GM20000 (cell line): ENCODE measurements at regions not wholly inside any gene's neighbourhood (a gene's known extent, or its start where the extent isn't known, plus 50 kb on each side); places are given as distances from the start of the nearest gene placed in this dataset.
"Not testable (repeated sequence)": the region's sequence is repeated elsewhere in the genome, so short reads cannot be mapped to it uniquely, and the experiment has no call there.

Experiments
- DNase-seq: peaks from one replicate; pipeline ENCODE4 v3.0.0; 2012; ENCODE audit warnings: low spot score
- CTCF ChIP-seq: IDR thresholded peaks from 2 replicates; pipeline ENCODE4 v1.5.1; 2012; ENCODE audit warnings: mild to moderate bottlenecking, control low read depth; ENCODE audit errors: extremely low read depth, missing control alignments

DNA sequence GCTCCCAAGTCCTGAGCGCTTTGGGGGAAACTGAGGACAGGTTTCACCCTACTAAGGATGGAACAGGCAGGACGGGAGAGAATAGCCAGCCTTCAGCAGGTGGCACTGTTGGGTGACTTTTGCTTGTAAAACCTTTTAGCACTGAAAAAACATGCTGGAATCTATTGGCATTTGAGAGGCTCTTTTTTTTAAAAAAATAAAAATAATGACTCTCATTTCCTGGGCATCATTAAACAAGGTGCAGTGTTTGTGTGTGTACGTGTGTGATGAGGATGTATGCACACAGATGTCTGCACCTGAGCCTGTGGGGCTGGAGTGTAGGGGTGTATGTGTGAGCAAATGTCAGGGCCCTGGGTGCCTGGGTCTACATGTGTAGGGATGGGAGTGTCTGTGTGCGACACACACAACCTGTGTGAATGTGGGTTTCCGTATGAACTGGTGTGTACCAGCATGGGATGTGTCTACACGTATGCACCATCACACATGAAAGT lies 177.9 kb downstream of the RPS24 start:
- no peak for DNase-seq
- no peak for TF ChIP-seq CTCF

GRCh38 chr10:78212060-78212785 lies 178.6 kb downstream of the RPS24 start:
- no peak for TF ChIP-seq CTCF
- DNase-seq = no peak

GRCh38 chr10:78212786-78213175 lies 179.1 kb downstream of the RPS24 start:
- no peak for TF ChIP-seq CTCF
- DNase-seq = no peak

- no peak for TF ChIP-seq CTCF
- DNase-seq = no peak
Observed at GRCh38 chr10:78214955-78215354, 181.3 kb downstream of the RPS24 start.

GRCh38 chr10:78215645-78216044 lies 182.0 kb downstream of the RPS24 start:
- DNase-seq = no peak

GRCh38 chr10:78217336-78217735 lies 183.7 kb downstream of the RPS24 start:
- DNase-seq = no peak
- no peak for TF ChIP-seq CTCF

More at GRCh38 chr10:78215645-78216044, 182.0 kb downstream of the RPS24 start:
- no peak for TF ChIP-seq CTCF

DNA sequence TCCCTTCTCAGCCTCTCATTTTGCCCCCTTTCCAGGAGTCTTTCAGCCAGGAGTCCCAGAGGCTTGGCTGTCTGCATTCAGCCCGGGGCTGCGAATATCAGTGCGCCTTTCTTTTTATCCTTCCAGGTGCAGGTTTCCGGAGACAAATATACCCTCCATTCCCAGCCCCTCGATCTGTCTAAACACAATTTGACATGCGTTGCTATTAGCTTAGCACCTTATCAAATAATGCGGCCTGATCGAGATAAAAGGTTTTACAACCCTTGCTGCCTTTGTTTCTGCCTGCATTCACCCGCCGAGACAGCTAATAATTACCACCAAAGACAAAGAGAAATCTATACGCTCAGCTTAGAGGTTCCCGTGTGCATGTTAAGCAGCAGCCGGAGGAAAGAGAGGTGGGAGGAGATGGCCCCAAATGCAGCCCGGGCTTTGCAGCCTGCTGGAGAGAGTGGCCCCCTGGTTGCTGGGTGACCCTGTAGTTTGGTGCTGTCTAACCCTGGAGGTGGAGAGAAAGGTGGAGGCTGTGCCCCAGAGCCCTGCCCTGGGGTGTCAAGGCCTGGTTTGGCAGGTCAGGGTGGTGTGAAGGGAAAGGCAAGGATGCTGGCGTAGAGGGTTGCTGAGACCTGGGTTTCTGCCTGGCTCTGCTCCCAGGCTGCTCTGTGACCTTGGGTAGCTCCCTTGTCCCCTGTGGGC lies 185.3 kb downstream of the RPS24 start:
- no peak for DNase-seq
- no peak for TF ChIP-seq CTCF

DNA sequence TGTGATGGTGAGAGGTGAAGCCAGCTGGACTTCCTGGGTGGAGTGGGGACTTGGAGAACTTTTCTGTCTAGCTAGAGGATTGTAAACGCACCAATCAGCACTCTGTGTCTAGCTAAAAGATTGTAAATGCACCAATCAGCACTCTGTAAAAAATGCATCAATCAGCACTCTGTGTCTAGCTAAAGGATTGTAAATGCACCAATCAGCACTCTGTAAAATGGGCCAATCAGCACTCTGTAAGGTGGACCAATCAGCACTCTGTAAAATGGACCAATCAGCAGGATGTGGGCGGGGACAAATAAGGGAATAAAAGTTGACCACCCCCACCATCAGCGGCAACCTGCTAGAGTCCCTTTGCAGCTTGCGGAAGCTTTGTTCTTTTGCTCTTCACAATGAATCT lies 185.9 kb downstream of the RPS24 start:
- DNase-seq = not testable (repeated sequence)
